SK-N-MC (cell line): ENCODE measurements at regions not wholly inside any gene's neighbourhood (a gene's known extent, or its start where the extent isn't known, plus 50 kb on each side); places are given as distances from the start of the nearest gene placed in this dataset.

Experiments
- EZH2 ChIP-seq: fragments of 200-600 bp; sonication (generic); IDR thresholded peaks from one replicate; pipeline ENCODE4 v1.6.1; 2017; ENCODE audit warnings: antibody characterized with exemption
- POLR2AphosphoS5 ChIP-seq: IDR thresholded peaks from 2 replicates; pipeline ENCODE4 v1.6.1; 2012; ENCODE audit warnings: mild to moderate bottlenecking, low read depth, low read length, borderline replicate concordance

DNA sequence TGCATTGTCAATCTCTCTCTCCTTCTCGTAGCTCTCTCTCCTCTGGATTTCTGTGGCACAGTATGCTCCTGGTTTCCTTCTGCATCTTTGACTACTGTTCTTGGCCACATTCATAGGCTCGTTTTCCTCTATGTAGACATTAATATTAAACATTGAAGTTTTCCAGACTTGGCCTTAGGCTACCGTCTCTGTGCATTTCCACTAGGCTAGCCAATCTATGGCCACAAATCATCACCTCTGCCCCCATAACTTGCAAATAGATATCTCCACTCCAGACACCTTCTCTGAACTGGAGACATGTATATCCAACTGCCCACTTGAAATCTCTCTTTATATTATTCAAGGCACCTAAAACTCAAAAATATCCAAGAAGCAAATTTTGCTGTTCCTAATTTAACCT is 768.5 kb downstream of the TSN start:
- TF ChIP-seq POLR2AphosphoS5 = no peak
- TF ChIP-seq EZH2 = no peak
